ENCODE measurements at regions not wholly inside any gene's neighbourhood (a gene's known extent, or its start where the extent isn't known, plus 50 kb on each side); places are given as distances from the start of the nearest gene placed in this dataset.

DNA sequence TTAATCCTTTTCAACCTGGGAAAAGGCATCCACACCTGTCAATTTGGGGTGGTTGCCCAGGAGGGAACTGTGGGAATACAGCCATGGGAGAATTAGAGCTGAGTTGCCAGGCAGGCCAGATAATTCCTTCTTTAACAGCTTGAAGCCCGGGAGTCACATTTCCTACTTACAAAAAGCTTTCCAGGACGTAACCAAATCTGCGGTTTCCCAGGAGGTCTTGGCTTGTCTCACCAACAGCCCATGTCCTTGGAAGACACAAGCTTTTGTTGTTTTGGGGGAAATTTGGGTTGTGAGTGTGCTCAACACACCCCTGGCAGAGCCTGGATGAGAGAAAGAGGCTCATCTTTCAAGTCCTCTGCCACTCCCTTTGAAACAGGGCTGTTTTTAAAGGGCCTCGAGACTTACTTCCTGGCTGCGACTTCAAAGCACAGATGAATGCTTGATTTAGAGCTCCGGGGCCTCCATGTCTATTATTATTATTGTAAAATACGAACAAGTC, 465.9 kb upstream of the BTBD3 start:
- TF ChIP-seq, protein P1, sequence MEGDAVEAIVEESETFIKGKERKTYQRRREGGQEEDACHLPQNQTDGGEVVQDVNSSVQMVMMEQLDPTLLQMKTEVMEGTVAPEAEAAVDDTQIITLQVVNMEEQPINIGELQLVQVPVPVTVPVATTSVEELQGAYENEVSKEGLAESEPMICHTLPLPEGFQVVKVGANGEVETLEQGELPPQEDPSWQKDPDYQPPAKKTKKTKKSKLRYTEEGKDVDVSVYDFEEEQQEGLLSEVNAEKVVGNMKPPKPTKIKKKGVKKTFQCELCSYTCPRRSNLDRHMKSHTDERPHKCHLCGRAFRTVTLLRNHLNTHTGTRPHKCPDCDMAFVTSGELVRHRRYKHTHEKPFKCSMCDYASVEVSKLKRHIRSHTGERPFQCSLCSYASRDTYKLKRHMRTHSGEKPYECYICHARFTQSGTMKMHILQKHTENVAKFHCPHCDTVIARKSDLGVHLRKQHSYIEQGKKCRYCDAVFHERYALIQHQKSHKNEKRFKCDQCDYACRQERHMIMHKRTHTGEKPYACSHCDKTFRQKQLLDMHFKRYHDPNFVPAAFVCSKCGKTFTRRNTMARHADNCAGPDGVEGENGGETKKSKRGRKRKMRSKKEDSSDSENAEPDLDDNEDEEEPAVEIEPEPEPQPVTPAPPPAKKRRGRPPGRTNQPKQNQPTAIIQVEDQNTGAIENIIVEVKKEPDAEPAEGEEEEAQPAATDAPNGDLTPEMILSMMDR (IDR thresholded peaks at IDR 0.05) = no peak
- TF ChIP-seq POLR2A (IDR thresholded peaks at IDR 0.05) = no peak

All from lower leg skin (tissue), 3 donors.